ENCODE measurements at regions not wholly inside any gene's neighbourhood (a gene's known extent, or its start where the extent isn't known, plus 50 kb on each side); places are given as distances from the start of the nearest gene placed in this dataset.

DNA sequence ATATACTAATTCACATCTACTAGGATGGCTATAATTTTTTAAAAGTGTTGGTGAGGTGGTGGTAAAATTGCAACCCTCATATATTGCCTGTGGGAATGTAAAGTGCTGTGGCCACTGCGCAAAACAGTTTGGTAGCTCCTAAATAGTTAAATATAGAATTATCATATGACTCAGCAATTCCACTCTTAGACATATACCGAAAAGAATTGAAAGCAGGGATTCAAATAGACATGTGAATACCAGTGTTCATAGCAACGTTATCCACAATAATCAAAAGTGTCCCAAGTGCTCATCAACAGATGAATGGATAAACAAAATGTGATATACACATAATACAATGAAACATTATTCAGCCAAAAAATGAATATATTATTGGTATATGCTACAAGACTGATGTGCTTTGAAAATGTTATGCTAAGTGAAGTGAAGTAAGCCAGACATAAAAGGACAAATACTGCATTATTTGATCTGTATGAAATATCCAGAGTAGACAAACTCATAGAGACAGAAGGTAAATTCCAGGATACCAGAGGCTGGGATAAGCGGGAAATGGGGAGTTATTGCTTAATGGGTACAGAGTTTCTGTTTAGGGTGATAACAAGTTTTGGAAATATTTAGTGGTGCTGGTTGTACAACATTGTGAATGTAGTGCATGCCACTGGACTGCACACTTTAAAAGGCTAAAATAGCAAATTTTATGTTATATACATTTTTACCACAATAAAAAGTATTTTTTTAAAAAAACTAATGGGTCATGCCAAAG, 342.5 kb downstream of the SEC16B start:
- H3K9me3 ChIP-seq: no peaks in the 10 kb centered on the region
- no peak overlapping the region for H3K27ac ChIP-seq
- no peaks in the 10 kb centered on the region for H3K36me3 ChIP-seq
- DNase-seq: no peak
- no peak for TF ChIP-seq POLR2A (IDR thresholded peaks at IDR 0.05)
- TF ChIP-seq, protein P1, sequence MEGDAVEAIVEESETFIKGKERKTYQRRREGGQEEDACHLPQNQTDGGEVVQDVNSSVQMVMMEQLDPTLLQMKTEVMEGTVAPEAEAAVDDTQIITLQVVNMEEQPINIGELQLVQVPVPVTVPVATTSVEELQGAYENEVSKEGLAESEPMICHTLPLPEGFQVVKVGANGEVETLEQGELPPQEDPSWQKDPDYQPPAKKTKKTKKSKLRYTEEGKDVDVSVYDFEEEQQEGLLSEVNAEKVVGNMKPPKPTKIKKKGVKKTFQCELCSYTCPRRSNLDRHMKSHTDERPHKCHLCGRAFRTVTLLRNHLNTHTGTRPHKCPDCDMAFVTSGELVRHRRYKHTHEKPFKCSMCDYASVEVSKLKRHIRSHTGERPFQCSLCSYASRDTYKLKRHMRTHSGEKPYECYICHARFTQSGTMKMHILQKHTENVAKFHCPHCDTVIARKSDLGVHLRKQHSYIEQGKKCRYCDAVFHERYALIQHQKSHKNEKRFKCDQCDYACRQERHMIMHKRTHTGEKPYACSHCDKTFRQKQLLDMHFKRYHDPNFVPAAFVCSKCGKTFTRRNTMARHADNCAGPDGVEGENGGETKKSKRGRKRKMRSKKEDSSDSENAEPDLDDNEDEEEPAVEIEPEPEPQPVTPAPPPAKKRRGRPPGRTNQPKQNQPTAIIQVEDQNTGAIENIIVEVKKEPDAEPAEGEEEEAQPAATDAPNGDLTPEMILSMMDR (IDR thresholded peaks at IDR 0.05): no peak
- H3K27me3 ChIP-seq: no peaks in the 10 kb centered on the region
- H3K4me1 ChIP-seq: no peaks in the 10 kb centered on the region
- H3K4me3 ChIP-seq: no peak overlapping the region
- intact Hi-C loops (cut with DNase I; ENCODE audit: low total_unique reads): no loop called here

GRCh38 chr1:177620636-177621190, 349.1 kb downstream of the SEC16B start:
- Histone ChIP-seq H3K27ac (no peak overlapping the region), H3K9me3 (no peaks in the 10 kb centered on the region), H3K36me3 (no peaks in the 10 kb centered on the region), H3K27me3 (no peaks in the 10 kb centered on the region), H3K4me1 (no peaks in the 10 kb centered on the region), H3K4me3 (no peak overlapping the region)
- no peak for DNase-seq
- intact Hi-C loops (cut with DNase I; ENCODE audit: low total_unique reads): no loop called here
- TF ChIP-seq, protein P1 (IDR thresholded peaks at IDR 0.05): no peak
- TF ChIP-seq POLR2A (IDR thresholded peaks at IDR 0.05): no peak

DNA sequence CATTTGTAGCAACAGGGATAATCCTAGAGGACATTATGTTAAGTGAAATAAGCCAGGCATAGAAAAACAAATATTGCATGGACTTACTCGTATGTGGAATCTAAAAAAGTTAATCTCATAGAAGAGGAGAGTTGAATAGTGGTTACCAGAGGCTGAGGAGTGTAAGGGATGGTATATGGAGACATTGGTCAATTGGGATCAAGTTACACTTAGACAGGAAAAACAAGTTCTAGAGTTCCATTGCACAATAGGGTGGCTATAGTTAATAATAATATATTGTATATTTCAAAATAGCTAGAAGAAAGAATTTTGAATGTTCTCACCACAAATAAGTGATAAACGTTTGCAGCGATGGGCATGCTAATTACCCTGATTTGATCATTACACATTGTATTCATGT, 354.6 kb downstream of the SEC16B start:
- Histone ChIP-seq H3K4me3 (no peak overlapping the region), H3K36me3 (no peaks in the 10 kb centered on the region), H3K4me1 (no peaks in the 10 kb centered on the region), H3K9me3 (no peaks in the 10 kb centered on the region), H3K27me3 (no peaks in the 10 kb centered on the region), H3K27ac (no peak overlapping the region)
- intact Hi-C loops (cut with DNase I; ENCODE audit: low total_unique reads): no loop called here
- no peak for DNase-seq
- TF ChIP-seq, protein P1 (IDR thresholded peaks at IDR 0.05): no peak
- no peak for TF ChIP-seq POLR2A (IDR thresholded peaks at IDR 0.05)

DNA sequence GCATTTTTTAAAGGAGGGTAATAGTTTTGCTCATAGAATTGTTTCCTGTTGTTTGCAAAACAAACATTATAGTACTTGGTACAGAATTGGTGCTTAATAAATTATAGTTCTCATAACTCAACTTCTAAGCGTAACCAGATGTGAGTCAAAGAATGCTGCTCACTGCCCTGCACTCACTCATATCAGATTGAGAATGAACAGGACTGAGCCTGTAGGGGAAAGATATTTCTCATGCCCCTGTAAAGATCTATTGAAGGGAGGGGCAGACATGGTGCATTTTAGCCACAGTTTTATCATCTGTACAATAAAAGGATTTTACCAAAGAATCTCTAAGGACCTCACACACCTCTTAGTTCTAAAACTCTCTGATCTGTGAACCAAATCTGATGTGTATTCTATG, 358.5 kb downstream of the SEC16B start:
- no peaks in the 10 kb centered on the region for H3K27me3 ChIP-seq
- no peak for DNase-seq

DNA sequence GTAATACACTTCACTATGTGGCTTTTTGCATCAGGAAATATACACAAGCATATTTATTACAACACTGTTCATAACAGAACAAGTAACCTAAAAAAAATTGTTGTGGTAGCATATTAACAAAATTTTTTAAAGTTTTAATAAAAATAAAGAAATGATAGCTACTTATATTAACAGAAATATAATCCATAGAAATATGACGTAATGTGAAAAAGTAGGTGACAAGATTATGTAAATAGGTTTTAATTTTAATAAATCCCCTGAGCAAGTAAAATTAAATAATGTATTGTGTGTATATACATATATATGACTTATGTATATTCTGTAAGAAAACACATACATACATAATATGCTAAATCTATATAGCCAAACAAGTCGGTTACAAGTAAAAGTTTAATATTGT, 359.9 kb downstream of the SEC16B start:
- TF ChIP-seq POLR2A (IDR thresholded peaks at IDR 0.05): no peak
- no peak overlapping the region for H3K4me3 ChIP-seq
- DNase-seq: no peak
- no peaks in the 10 kb centered on the region for H3K9me3 ChIP-seq
- H3K27me3 ChIP-seq: no peaks in the 10 kb centered on the region
- H3K36me3 ChIP-seq: no peaks in the 10 kb centered on the region
- no peaks in the 10 kb centered on the region for H3K4me1 ChIP-seq
- intact Hi-C loops (cut with DNase I; ENCODE audit: low total_unique reads): no loop called here
- H3K27ac ChIP-seq: no peak overlapping the region

More for the DNA sequence above, 358.5 kb downstream of the SEC16B start:
- Histone ChIP-seq H3K27ac (no peak overlapping the region), H3K4me3 (no peak overlapping the region), H3K36me3 (no peaks in the 10 kb centered on the region), H3K4me1 (no peaks in the 10 kb centered on the region), H3K9me3 (no peaks in the 10 kb centered on the region)
- TF ChIP-seq POLR2A (IDR thresholded peaks at IDR 0.05): no peak
- TF ChIP-seq, protein P1 (IDR thresholded peaks at IDR 0.05): no peak
- intact Hi-C loops (cut with DNase I; ENCODE audit: low total_unique reads): no loop called here

Data from uterus (tissue), 3 donors.